GM18520 (cell line): ENCODE measurements at regions not wholly inside any gene's neighbourhood (a gene's known extent, or its start where the extent isn't known, plus 50 kb on each side); places are given as distances from the start of the nearest gene placed in this dataset.
"Not testable (repeated sequence)": the region's sequence is repeated elsewhere in the genome, so short reads cannot be mapped to it uniquely, and the experiment has no call there.

Experiments used
- ATAC-seq: cut with Tn5 transposase; IDR thresholded peaks from one replicate; pipeline ENCODE4 v1.9.1; 2021; ENCODE audit not compliant: unreplicated experiment

GRCh38 chr2:150271952-150272802, 215.3 kb downstream of the RND3 start:
- ATAC-seq, result no peak

DNA sequence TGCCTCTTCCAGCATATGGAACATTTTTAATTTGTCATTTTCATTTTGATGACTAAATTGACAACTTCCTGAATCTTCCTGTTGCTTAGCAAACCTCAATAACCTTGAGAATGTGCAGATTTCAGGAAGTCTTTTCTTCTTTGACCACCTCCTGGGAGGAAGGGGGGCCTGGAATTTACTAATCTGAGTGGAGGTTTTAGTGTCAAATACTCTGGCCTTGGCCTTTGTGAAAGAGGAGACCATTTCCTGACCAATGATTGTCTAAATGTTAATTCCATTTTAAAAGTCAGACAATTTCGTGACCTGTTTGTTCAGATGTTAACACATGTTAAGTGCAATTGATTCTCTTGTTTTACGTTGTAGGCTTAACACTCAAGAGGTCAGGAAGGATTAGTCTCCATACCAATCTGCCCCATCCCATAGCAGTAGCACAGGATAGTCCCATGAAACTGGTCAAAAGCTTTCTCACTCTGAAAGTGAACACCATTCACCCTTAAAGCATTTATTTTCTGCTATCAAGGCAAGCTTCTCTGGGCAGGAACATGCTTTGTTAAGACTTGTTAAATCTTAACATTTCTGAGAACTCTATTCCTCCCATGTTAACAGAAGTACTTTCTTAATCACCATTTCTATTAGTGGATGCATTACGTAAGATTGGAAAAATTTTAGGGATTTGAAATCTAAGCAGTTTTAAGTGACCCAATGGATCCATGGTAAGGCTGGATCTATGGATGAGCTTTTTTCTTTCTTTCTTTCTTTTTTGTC, 219.6 kb downstream of the RND3 start:
- no peak for ATAC-seq

- ATAC-seq, result no peak
Observed at GRCh38 chr2:150266931-150267330, 220.5 kb downstream of the RND3 start.

DNA sequence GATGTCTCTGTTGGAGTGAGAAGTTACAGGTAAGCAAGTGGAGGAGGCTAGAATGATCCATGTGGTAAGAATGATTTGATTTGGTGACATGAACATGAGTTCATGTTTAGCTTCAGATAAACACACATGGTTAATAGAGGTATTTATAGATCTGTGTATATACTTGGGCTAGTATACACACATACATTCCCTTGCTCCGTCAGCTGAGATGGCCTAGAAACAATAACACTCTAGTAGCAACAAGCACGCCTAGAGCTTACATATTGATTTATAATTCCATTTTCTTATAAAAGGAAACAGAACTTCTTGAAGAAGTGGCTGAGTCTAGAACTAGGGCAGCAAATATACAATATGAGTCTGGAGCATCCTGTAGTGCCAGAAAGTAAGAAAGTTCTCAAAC, 223.0 kb downstream of the RND3 start:
- ATAC-seq, result no peak

- ATAC-seq, result no peak
Observed at GRCh38 chr2:150261691-150262090, 225.8 kb downstream of the RND3 start.

- no peak for ATAC-seq
Observed at GRCh38 chr2:150260636-150261035, 226.8 kb downstream of the RND3 start.

DNA sequence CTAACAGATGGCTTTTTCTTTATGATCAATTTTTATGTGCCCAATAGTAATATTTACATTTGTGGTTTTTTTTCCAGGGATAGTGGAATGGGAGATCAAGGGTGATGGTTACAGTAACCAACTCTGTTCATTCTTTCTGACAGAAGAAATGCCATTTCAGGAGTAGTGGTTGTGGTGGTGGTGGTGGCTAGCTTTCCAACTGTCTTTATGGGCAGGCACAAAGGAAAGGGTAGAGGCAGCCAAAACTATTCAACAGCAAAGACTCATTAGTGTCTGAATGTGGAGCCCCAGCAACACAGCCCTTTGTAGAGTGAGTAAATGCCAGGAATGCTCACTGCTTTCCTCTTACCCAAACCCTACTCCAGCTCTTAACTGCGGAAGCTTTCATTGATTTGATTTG, 227.7 kb downstream of the RND3 start:
- no peak for ATAC-seq

- ATAC-seq, result no peak
Observed at GRCh38 chr2:150258781-150259307, 228.6 kb downstream of the RND3 start.

- no peak for ATAC-seq
Observed at GRCh38 chr2:150256736-150257135, 230.7 kb downstream of the RND3 start.

- no peak for ATAC-seq
Observed at GRCh38 chr2:150255528-150255927, 231.9 kb downstream of the RND3 start.

- ATAC-seq, result not testable (repeated sequence)
Observed at GRCh38 chr2:150249735-150250134, 237.7 kb downstream of the RND3 start.

- no peak for ATAC-seq
Observed at GRCh38 chr2:150247481-150247880, 240.0 kb downstream of the RND3 start.

DNA sequence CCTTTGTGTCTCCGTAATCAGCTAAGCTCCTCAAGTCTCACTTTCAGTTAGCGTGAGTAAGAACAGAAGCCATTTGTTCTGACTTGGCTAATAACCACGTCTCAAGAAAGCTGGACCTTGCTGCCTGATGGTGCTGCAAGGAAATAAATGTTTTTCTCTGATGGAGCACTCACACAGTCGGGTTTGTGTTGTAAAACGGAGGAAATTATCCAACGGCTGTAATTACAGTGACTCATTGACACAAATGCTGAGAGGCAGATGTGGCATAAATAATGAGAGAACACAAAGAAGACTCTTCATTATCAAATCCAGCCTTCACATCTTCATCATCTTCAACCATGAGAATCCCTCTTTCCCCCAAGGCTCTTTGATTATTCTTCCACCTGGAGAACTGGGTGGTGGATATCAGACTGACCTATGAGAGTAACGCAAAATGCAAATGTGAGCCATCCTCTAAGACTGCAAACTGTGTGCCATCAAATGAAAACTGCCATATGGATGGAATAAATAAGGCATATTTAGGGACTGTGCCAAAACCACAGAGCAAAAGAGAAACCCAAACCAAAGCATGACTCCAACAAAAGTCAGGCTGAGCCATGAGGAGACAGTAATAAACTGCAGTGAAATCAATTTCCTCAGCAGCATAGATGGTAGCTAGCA, 252.6 kb downstream of the RND3 start:
- no peak for ATAC-seq

DNA sequence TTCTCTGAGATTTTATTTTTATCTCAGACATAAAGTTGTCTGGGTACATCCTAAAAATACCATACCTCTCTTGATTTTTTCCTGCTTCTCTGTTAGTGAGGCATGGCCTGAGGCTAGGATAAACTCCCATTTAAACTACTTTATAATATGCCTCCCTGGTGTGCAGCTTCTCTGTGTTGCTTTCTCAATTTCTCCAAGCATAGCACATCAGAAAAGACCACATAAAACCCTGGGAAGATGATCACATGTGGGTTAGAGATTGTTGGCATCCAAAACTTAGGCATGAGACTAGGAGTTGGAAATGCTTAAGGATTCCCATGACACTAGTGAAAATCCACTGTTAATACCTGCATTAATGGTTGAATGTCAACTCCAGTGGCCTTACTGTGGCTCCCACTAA, 254.6 kb downstream of the RND3 start:
- ATAC-seq, result no peak

DNA sequence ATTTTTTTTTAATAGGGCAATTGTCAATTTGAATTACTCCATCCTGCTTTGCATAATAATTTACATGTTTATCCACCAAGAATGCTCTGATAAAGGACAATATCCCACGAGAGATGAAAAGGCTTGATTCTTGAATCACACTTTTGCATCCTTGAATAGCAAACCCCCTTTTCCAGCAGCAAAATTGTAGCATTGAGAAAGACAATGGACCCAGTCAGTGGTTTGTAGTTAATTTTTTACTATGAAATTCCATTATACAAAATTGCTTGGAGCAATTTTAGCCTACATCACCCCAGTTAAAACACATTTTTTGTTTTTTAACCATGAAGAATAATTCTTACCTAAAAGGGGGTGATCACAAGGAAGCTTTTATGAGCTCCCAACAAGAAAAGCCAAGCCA, 255.1 kb downstream of the RND3 start:
- no peak for ATAC-seq

GRCh38 chr2:150230616-150231015, 256.9 kb downstream of the RND3 start:
- ATAC-seq, result no peak

GRCh38 chr2:150230004-150230403, 257.5 kb downstream of the RND3 start:
- no peak for ATAC-seq

DNA sequence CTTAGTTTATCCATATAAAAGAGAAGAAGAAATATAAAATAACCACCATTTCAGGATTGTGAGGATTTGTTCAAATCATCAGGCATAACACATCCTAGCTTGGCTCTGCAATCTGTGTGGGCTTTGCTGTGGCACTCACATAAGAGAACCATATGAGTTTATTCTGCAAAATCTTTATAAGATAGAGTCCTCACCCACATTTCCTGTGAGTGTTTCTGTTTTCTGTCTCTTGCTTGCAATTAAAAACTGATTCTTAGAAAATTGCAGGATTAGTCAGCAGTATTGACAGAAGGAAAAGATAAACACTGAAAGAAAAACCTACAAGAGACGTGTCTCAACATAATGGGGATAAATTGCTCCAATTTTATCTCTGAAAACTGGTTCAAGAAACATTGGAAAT, 258.5 kb downstream of the RND3 start:
- ATAC-seq, result no peak

DNA sequence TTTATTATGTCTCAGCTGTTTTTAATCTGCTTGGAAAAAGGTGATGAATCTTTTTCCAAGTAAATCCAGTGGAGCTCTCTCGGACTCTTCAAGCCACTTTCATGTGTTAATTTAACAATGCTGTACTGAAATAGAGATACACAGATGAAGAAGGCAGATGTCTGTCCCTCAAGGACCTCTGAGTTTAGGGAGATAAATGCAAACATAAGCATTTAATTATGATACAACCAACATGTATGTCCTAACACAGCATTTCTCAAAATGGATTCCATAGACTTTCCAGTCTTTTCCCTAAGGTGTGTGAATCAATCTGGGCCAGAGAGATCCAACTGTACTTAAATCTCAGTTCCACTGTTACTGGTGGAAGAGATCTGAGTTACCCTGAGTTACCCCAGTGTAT, 262.4 kb downstream of the RND3 start:
- no peak for ATAC-seq

DNA sequence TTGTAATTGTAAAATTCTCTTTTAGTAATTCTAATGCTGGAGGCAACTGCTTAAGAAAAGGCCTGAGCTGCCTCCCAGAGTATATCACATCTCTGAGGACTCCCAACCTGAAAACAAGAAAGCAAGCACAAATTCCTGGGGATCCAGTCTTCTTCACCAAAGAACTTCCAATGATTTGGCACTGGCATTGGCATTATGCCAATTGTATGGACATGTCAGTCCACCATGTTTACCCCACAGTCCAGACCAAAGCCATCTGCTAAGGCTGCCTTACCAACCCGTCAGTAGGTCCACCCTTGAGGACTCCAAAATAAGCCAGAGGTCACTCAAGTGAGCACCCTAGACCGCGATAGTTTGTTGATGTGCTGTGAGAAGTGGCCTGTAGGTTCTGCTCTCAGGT, 263.1 kb downstream of the RND3 start:
- no peak for ATAC-seq

GRCh38 chr2:150222942-150223341, 264.5 kb downstream of the RND3 start:
- no peak for ATAC-seq

DNA sequence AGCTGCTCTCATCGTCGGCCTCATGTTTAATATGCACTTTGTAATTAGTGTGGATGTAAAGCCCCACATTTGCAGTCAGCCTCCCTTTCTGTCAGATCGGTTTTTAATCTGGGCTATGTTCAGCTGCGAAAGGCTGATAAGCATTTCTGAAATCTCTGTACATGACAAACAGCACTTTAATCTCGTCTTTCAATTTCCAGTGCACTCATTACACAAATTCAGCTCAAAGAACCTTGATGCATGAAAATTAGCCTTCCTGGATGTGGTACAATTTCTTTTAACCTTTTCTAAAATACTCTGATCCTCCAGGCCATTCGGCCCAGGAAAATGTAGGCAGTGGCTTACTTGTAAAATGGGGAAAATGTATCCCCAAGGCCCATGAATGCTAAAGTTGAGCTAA, 265.1 kb downstream of the RND3 start:
- no peak for ATAC-seq
